ENCODE measurements at regions not wholly inside any gene's neighbourhood (a gene's known extent, or its start where the extent isn't known, plus 50 kb on each side); places are given as distances from the start of the nearest gene placed in this dataset.

- no peak for DNase-seq (ENCODE audit: low spot score)
- no peak for ATAC-seq (ENCODE audit: low FRiP score)
- no peak for TF ChIP-seq CTCF (IDR thresholded peaks at IDR 0.05)
Measured at GRCh38 chr3:178422406-178422805, 113.8 kb upstream of the KCNMB2 start.

DNA sequence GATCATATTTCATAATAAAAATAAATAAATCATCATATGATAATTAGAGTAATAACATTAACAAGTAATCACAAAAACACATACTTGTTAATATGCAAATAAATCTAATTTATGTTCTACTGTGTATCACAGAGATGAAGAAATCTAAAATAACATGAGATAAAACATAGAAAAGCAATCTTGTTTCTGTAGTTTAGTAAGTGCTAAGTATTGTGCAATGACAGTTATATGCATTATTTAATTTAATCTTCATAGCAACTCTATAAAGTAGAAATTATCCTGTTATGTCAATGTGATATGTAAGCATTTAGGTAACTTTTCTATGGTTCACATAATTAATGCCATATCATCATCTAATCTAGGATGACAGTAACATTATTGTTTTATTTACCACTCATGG lies 108.2 kb upstream of the KCNMB2 start:
- no peak for TF ChIP-seq CTCF (IDR thresholded peaks at IDR 0.05)
- no peak for ATAC-seq (ENCODE audit: low FRiP score)

GRCh38 chr3:178434206-178434805 lies 101.9 kb upstream of the KCNMB2 start:
- DNase-seq (ENCODE audit: low spot score) (no peak), ATAC-seq (ENCODE audit: low FRiP score) (no peak)
- TF ChIP-seq CTCF (IDR thresholded peaks at IDR 0.05): no peak

More for the DNA sequence above, 108.2 kb upstream of the KCNMB2 start:
- DNase-seq (ENCODE audit: low spot score): no peak

- TF ChIP-seq CTCF (IDR thresholded peaks at IDR 0.05): no peak
- ATAC-seq (ENCODE audit: low FRiP score) (no peak), DNase-seq (ENCODE audit: low spot score) (no peak)
Measured at GRCh38 chr3:178435575-178435974, 100.7 kb upstream of the KCNMB2 start.

DNA sequence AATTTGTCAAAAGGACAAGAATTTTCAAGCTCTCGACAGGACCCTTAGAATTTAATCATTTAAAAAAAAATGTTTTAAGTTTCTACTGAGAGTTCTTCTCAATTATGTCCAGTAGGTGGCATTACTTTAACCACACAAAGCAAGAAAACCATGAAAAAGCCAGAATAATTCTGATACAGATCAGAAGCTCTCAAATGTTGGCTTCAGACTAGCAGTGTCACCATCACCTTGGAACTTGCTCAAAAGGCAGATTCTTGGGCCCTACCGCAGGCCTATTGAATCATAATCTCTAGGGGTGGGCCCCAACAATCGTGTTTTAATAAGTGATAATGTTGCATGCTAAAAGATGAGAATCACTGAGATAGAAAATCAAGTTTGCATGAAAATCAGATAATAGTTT lies 99.5 kb upstream of the KCNMB2 start:
- no peak for DNase-seq (ENCODE audit: low spot score)
- no peak for TF ChIP-seq CTCF (IDR thresholded peaks at IDR 0.05)
- ATAC-seq (ENCODE audit: low FRiP score): no peak

DNA sequence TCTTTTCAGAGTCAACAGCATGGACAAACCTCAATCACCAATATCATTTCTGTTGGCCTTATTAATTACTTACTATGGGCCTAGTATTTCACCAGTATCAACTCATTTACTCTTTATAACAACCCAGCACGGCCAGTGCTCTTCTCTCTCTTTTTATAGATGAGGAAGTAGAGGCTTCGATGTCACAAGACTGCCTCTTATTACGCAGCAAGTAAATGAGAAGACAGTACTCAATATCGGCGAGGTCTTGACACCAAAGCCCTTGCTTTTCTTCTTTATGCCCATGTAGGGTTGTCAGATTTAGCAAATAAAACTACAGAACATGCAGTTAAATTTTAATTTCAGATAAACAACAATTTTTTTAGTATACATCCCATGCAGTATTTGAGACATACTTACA lies 99.0 kb upstream of the KCNMB2 start:
- DNase-seq (ENCODE audit: low spot score) (no peak), ATAC-seq (ENCODE audit: low FRiP score) (no peak)
- no peak for TF ChIP-seq CTCF (IDR thresholded peaks at IDR 0.05)

- TF ChIP-seq CTCF (IDR thresholded peaks at IDR 0.05): no peak
- ATAC-seq (ENCODE audit: low FRiP score): no peak
- DNase-seq (ENCODE audit: low spot score): no peak
Measured at GRCh38 chr3:178439504-178439903, 96.7 kb upstream of the KCNMB2 start.

Measured in omental fat pad (tissue), 3 donors.